ENCODE measurements at regions not wholly inside any gene's neighbourhood (a gene's known extent, or its start where the extent isn't known, plus 50 kb on each side); places are given as distances from the start of the nearest gene placed in this dataset.

DNA sequence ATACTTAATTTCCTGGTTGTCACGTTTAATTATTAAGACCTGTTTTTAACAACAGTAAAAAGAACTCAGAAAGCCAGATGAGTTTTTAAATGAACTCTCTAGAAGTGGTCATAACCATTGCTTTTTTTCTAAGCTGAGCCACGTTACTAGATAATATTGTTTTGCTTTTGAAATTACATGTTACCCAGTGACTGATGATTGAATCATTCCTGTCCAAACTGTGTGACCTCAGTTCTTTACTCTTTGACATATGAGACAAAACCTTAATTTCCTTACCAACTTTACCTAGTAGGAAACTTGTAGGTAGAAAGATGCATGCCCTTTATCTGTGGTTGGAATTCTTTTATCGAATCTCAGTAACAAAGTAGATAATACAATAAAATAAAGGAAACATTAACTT, 411.7 kb downstream of the SH3GL2 start:
- H3K36me3 ChIP-seq = no peaks in the 10 kb centered on the region
- H3K9me3 ChIP-seq = no peaks in the 10 kb centered on the region
- DNase-seq (no peak), ATAC-seq (no peak)
- no peak overlapping the region for H3K27ac ChIP-seq
- no peak overlapping the region for H3K4me3 ChIP-seq
- no peak for TF ChIP-seq CTCF (IDR thresholded peaks at IDR 0.05)
- H3K4me1 ChIP-seq = no peaks in the 10 kb centered on the region
- intact Hi-C loops (cut with DNase I) = no loop called here
- no peaks in the 10 kb centered on the region for H3K27me3 ChIP-seq (ENCODE audit: low read depth)

- Histone ChIP-seq H3K36me3 (no peaks in the 10 kb centered on the region), H3K4me3 (no peak overlapping the region), H3K27me3 (ENCODE audit: low read depth) (no peaks in the 10 kb centered on the region), H3K27ac (no peak overlapping the region), H3K4me1 (no peaks in the 10 kb centered on the region), H3K9me3 (no peaks in the 10 kb centered on the region)
- ATAC-seq (no peak), DNase-seq (no peak)
- intact Hi-C loops (cut with DNase I) = no loop called here
- TF ChIP-seq CTCF (IDR thresholded peaks at IDR 0.05) = no peak
These were observed 414.2 kb downstream of the SH3GL2 start for GRCh38 chr9:17993024-17993423.

DNA sequence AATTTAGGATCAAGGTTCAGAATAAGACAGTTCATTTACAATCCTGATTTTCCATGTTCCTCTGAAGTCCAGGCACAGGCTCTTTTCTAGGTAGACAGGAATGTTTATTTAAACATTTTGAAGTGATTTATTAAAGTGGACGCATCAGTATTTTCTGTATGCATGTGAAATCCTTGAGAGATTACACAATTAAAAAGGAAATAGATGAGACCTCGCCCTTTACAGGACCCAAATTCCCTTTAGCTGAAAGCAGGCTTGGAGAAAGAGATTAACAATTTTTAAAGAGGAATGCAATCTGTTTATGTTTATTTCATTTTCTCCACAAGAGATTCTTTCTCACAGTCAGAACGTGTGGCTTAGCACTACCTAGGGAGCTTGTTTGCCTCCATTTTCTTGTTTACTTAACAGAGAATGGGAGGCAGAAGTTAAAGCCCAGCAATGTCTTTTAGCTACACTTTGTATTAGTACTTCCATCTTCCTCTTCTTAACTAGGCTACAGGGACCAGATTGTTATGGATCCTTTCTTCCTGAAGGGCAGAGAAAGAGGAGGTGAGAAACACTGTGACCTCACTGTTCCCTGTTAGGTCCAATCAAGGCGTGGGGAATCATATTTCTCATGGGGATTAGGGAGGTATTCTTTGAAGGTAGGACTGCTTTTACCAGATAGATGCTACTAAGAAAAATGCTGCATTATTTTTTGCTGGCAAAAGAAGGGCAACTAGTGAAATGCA, 416.0 kb downstream of the SH3GL2 start:
- Histone ChIP-seq H3K36me3 (no peaks in the 10 kb centered on the region), H3K9me3 (no peaks in the 10 kb centered on the region), H3K27ac (no peak overlapping the region), H3K27me3 (ENCODE audit: low read depth) (no peaks in the 10 kb centered on the region), H3K4me3 (no peak overlapping the region), H3K4me1 (no peaks in the 10 kb centered on the region)
- DNase-seq (no peak), ATAC-seq (no peak)
- no peak for TF ChIP-seq CTCF (IDR thresholded peaks at IDR 0.05)
- intact Hi-C loops (cut with DNase I) = no loop called here

DNA sequence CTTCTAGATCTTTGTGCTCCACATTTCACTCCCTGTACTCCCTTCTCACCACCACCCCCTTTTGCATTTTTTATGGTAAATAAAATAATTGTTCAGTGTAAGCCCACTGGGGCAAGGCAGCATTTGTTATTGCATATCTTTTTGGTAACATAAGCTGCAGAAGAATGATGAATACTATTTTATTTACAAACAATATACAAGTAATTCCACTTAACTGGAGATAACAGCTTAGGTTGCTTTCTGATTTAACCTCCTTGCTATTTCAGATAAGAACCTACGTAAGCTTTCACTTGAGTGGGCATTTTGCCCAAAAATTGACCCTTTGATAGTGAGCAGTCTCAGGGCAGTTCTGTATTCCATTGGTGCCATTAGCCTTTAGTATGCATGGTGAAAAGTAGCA, 417.9 kb downstream of the SH3GL2 start:
- no peak overlapping the region for H3K27ac ChIP-seq
- no peak overlapping the region for H3K4me3 ChIP-seq
- no peak for DNase-seq
- H3K4me1 ChIP-seq = no peaks in the 10 kb centered on the region
- intact Hi-C loops (cut with DNase I) = no loop called here
- H3K27me3 ChIP-seq (ENCODE audit: low read depth) = no peaks in the 10 kb centered on the region
- ATAC-seq = no peak
- H3K9me3 ChIP-seq = no peaks in the 10 kb centered on the region
- no peak for TF ChIP-seq CTCF (IDR thresholded peaks at IDR 0.05)
- H3K36me3 ChIP-seq = no peaks in the 10 kb centered on the region

DNA sequence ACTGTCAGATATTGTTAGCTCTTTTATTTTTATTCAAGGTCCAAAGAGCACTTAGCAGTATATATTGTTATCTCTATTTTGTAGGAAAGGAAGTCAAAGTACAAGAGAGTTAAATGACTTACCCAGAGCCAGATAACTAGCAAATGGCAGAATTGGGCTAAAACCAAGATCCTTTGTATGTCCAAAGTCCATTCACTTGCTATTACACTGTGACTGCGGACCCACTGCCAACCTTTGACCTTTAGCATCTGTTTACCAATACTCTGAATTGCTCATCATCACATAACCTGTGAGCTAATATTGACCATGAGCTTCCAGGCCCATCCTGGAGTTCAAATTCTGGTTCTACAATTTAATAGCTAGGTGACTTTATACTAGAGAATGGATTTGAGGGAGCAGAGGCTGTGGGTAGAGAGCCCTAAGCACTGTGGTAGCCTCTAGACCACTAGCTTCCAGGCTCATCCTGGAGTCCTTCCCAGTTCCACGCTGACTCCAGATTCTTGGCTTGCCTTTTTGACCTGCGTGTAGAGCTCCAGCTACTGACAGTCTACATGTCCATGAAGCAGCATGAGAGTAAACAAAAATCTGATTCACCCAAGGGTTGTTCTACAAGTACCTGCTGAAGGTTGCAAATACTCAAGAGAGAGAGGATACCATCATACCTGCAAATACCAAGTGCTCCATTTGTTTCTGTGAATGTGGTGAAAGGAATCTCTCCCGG, 424.0 kb downstream of the SH3GL2 start:
- ATAC-seq = no peak
- Histone ChIP-seq H3K9me3 (no peaks in the 10 kb centered on the region), H3K4me1 (no peaks in the 10 kb centered on the region), H3K27me3 (ENCODE audit: low read depth) (no peaks in the 10 kb centered on the region), H3K27ac (no peak overlapping the region), H3K36me3 (no peaks in the 10 kb centered on the region), H3K4me3 (no peak overlapping the region)
- intact Hi-C loops (cut with DNase I) = no loop called here
- no peak for TF ChIP-seq CTCF (IDR thresholded peaks at IDR 0.05)
- no peak for DNase-seq
